HG03575 (cell line): ENCODE measurements at regions not wholly inside any gene's neighbourhood (a gene's known extent, or its start where the extent isn't known, plus 50 kb on each side); places are given as distances from the start of the nearest gene placed in this dataset.
"Not testable (repeated sequence)": the region's sequence is repeated elsewhere in the genome, so short reads cannot be mapped to it uniquely, and the experiment has no call there.

Source experiments
- ATAC-seq: cut with Tn5 transposase; IDR thresholded peaks from one replicate; pipeline ENCODE4 v1.9.1; 2021; ENCODE audit not compliant: unreplicated experiment, insufficient number of reproducible peaks, low FRiP score; ENCODE audit errors: extremely low read depth

GRCh38 chr4:104915373-104915772, 231.3 kb upstream of the TET2 start:
- ATAC-seq, result no peak

DNA sequence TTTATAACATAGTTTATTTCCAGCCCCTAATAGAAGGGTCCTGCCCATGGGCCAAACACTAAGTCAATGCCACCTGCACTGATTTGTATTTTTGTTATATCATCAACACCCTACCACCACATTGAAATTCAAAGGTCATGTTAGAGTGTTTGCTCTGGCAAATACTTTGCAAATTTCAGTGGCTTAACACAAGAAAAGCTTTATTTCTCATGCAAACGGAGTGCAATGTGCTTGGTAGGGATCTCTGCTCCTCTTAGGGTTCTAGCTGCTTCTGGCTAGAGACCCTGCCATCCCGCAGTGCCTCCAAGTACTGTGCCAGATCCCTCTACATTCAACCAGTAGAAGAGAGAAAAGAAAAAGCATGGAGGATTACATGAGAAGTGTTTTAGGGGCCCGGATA, 230.8 kb upstream of the TET2 start:
- no peak for ATAC-seq

DNA sequence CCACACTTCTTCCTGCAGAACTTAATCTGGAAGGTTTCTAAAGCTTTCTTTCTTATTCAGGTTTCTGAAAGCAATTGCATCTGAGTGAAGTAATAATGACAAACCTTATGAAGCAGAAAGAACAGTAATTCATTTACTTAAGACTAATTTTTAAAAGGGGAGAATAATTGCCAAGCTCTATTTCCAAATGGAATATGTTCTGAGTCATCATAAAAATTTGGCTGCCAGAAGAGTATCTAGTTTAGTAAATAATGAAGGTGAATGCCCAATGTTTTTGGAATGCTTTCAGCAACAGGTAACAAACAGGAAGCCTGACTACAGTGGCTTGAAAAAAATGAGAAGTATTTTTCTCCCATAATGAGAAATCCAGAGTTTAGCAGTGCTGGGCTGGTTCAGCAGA, 227.3 kb upstream of the TET2 start:
- ATAC-seq, result no peak

GRCh38 chr4:104930298-104930697, 216.4 kb upstream of the TET2 start:
- no peak for ATAC-seq

DNA sequence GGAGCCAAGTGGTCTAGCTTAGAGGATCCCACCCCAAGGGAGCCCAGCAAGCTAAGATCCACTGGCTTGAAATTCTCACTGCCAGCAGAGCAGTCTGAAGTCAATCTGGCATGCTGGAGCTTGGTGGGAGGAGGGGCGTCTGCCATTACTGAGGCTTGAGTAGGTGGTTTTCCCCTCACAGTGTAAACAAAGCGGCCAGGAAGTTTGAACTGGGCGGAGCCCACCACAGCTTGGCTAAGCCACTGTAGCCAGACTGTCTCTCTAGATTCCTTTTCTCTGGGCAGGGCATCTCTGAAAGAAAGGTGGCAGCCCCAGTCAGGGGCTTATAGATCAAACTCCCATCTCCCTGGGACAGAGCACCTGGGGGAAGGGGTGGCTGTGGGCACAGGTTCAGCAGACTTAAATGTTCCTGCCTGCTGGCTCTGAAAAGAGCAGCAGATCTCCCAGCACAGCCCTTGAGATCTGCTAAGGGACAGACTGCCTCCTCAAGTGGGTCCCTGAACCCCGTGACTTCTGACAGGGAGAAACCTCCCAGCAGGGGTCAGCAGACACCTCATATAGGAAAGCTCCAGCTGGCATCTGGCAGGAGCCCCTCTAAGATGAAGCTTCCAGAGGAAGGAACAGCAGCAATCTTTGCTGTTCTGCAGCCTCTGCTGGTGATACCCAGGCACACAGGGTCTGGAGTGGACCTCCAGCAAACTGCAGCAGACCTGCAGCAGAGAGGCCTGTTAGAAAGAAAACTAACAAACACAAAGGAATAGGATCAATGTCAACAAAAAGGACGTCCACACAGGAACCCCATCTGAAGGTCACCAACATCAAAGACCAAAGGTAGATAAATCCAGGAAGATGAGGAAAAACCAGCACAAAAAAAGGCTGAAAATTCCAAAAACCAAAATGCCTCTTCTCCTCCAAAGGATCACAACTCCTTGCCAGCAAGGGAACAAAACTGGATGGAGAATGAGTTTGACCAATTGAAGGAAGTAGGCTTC, 215.6 kb upstream of the TET2 start:
- ATAC-seq, result not testable (repeated sequence)

DNA sequence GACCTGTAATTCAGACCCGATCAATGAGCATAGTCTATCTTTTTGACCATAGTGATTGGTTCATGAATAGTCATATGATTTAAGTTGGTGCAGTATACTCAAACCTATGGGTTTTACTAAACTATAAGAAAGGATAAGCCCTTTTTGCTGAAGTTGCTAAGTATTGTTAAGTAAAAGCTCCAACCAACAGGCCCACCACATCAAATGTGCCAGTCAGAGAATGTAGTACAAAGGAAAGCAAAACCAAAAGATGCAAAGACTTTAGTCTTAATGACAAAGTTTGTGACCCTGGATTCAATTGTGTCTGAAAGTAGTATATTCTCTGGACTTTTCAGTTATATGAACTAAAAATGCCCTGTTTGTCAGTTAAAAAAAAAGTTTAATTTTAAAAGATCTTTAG, 208.1 kb upstream of the TET2 start:
- ATAC-seq, result no peak

- ATAC-seq, result no peak
Observed at GRCh38 chr4:104940927-104941326, 205.7 kb upstream of the TET2 start.

GRCh38 chr4:104941661-104942062, 205.0 kb upstream of the TET2 start:
- ATAC-seq, result peak; percentile 76

GRCh38 chr4:104942990-104943743, 203.5 kb upstream of the TET2 start:
- ATAC-seq, result no peak

- no peak for ATAC-seq
Observed at GRCh38 chr4:104944596-104944995, 202.1 kb upstream of the TET2 start.

DNA sequence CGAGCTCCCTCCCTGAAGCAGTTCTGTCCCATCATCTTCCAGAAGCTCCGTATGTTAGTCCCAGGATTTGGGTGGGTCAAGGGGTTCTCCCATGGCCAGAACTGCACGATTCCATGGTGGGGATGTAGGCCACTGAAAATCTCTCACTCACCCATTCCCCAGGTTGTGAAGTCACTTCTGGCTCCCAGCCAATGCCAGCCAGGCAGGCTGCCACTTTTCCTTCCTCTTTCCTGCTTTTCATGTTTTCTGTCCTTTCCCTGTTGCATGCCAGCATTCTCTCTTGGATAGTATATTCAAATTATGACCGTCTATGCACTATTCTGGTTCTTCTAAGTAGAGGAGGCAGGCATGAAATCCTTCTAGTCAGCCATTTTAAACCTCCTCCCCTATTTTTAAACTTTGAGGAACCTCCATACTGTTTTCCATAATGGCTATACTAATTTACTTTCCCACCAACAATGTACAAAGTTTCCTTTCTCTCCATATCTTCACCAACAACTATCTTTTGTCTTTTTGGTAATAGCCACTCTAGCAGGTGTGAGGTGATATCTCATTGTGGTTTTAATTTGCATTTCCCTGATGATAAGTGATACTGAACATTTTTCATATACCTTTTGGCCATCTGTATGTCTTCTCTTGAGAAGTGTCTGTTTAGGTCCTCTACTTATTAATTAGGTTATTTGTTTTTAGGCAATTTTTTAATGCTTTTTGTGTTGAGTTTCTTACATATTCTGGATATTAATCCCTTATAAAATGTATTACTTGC, 182.1 kb upstream of the TET2 start:
- ATAC-seq, result no peak

DNA sequence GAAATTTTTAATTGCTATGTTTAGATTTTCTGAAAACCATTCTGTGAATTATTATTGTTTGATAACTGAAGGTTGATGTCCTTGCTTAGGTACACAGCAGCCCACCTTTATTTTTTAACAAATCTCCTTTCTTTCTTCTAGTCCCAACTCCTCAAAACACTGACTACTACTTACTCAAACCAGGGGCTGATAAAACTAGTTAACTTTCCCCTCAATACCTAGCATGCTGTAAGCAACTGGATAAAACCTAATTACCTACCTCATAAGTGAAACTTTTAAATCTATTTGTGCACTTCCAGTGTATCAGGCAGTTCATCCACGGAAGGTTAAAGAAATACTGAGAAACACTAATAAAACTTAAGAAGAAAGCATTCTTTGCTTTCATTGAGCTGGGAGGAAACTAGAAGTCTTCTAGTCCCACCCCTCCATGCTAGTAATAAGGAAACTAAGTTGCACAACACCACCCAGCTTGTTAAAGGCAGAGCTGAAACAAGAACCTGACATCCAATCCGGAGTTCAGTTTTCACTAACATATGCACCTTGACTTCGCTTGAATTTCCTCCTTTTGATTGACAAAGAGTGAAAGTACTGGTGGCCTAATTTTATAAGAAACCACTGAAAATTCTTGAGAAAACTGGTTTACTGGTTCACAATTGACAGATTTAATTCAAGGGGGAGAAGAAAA, 180.2 kb upstream of the TET2 start:
- peak; percentile 99 for ATAC-seq

DNA sequence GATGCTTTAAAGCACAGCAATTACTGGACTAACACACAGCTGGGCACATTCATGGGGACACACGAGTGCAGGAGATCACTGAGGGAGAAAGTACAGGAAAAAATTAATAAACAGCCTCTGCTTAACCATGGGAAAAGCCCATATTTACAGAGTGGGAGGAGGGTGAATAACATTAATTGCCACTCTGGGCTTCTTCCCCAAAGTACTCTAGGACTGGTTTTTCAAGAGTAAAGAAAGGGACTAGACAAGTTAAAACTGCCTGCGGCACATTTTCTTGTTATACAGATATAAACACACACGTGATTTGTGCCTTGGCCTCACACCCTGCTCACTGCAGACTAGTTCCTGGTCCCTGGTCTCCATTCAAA, 179.7 kb upstream of the TET2 start:
- ATAC-seq, result peak; percentile 4

- ATAC-seq, result no peak
Observed at GRCh38 chr4:104969394-104970082, 177.1 kb upstream of the TET2 start.

DNA sequence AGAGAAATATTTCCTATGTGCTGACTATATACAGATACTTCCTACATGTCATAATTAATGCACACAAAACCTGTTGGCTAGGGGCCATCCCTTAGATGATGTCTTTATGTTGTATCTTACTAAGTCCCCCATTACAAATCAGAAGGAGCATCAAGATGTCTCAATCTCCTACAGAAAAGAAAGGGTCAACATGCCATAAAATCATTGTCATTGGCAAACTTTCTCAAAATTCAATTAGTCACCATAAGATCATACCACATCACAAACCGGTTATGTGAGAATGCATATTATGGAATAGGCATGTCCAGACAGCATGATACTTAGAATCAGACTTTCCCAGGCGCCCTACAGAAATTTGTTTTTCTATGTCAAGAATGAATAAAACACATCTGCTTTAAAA, 175.2 kb upstream of the TET2 start:
- ATAC-seq, result no peak

DNA sequence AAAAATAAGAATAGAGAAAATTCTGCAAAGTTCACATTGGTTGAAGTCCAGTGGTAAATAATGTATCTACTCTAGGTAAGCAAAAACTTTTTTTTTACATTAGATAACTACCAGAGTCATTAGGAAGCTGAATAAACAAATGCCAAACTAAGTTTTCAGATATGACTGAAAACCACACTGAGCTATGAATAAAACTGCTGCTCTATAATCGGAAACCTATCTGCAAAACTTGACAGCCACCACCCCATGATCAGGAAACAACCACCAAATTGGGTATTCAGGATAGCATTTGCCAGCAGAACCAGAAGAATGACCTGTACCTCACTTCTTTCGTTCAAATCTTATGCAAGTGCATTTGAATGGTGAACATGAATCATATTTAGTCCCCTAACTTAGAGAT, 173.0 kb upstream of the TET2 start:
- ATAC-seq, result peak; percentile 30

GRCh38 chr4:104975617-104976016, 171.1 kb upstream of the TET2 start:
- ATAC-seq, result no peak

GRCh38 chr4:104976262-104976661, 170.4 kb upstream of the TET2 start:
- no peak for ATAC-seq
